HepG2 (cell line): ENCODE measurements at regions not wholly inside any gene's neighbourhood (a gene's known extent, or its start where the extent isn't known, plus 50 kb on each side); places are given as distances from the start of the nearest gene placed in this dataset.

Experiments
- AKAP8 ChIP-seq: sonication (generic); formaldehyde crosslinking; IDR thresholded peaks from 2 replicates; pipeline ENCODE4 v1.5.1; 2020; ENCODE audit warnings: mild to moderate bottlenecking, missing genetic modification reagents
- ATM ChIP-seq: fragments of 450-650 bp; IDR thresholded peaks from 2 replicates; pipeline ENCODE4 v1.7.1; 2017; ENCODE audit warnings: mild to moderate bottlenecking, borderline replicate concordance
- DMAP1 ChIP-seq: IDR thresholded peaks from 2 replicates; pipeline ENCODE4 v1.6.1; 2016
- FOXM1 ChIP-seq: sonication (generic); formaldehyde crosslinking; IDR thresholded peaks from 2 replicates; pipeline ENCODE4 v1.5.0; 2020; ENCODE audit warnings: missing genetic modification reagents
- HHEX ChIP-seq: IDR thresholded peaks from 2 replicates; pipeline ENCODE4 v1.6.1; 2016; ENCODE audit warnings: control low read depth
- HNRNPL ChIP-seq: fragments of 200-400 bp; formaldehyde crosslinking; IDR thresholded peaks from 2 replicates; pipeline ENCODE4 v1.6.1; 2017; ENCODE audit warnings: mild to moderate bottlenecking, low read depth, low read length
- IKZF1 ChIP-seq: fragments of 450-650 bp; IDR thresholded peaks from 2 replicates; pipeline ENCODE4 v1.7.1; 2016
- JARID2 ChIP-seq: sonication (generic); formaldehyde crosslinking; IDR thresholded peaks from 2 replicates; pipeline ENCODE4 v1.8.1; 2023; ENCODE audit warnings: missing genetic modification reagents, inconsistent platforms; ENCODE audit not compliant: insufficient replicate concordance
- KDM2A ChIP-seq: sonication (generic); formaldehyde crosslinking; IDR thresholded peaks from 2 replicates; pipeline ENCODE4 v1.4.0; 2020; ENCODE audit warnings: low read depth, missing genetic modification reagents, borderline replicate concordance
- KLF6 ChIP-seq: IDR thresholded peaks from 2 replicates; pipeline ENCODE4 v1.8.0; 2016; ENCODE audit warnings: missing biosample characterization, missing genetic modification reagents
- MED1 ChIP-seq: sonication (generic); formaldehyde crosslinking; IDR thresholded peaks from 2 replicates; pipeline ENCODE4 v1.4.0; 2020; ENCODE audit warnings: missing genetic modification reagents
- NFKBIZ ChIP-seq: IDR thresholded peaks from 2 replicates; pipeline ENCODE4 v1.6.1; 2018; ENCODE audit warnings: missing genetic modification reagents, missing compliant biosample characterization
- NR3C1 ChIP-seq: sonication (generic); formaldehyde crosslinking; IDR thresholded peaks from 2 replicates; pipeline ENCODE4 v1.4.0; 2020; ENCODE audit warnings: missing genetic modification reagents
- RARG ChIP-seq: sonication (generic); formaldehyde crosslinking; IDR thresholded peaks from 2 replicates; pipeline ENCODE4 v1.4.0; 2020; ENCODE audit warnings: low read depth, mild to moderate bottlenecking, missing genetic modification reagents
- RXRA ChIP-seq: sonication (generic); formaldehyde crosslinking; IDR thresholded peaks from 2 replicates; pipeline ENCODE4 v1.5.1; 2020; ENCODE audit warnings: missing genetic modification reagents
- SCMH1 ChIP-seq: sonication (generic); formaldehyde crosslinking; IDR thresholded peaks from 2 replicates; pipeline ENCODE4 v1.9.0; 2021; ENCODE audit warnings: missing genetic modification reagents, mild to moderate bottlenecking, borderline replicate concordance
- SIN3B ChIP-seq: fragments of 150-350 bp; IDR thresholded peaks from 2 replicates; pipeline ENCODE4 v1.6.1; 2014; ENCODE audit warnings: low read length
- SIX4 ChIP-seq: sonication (generic); formaldehyde crosslinking; IDR thresholded peaks from 2 replicates; pipeline ENCODE4 v1.4.0; 2020; ENCODE audit warnings: missing genetic modification reagents
- SMAD9 ChIP-seq: sonication (generic); formaldehyde crosslinking; IDR thresholded peaks from 2 replicates; pipeline ENCODE4 v1.5.1; 2020; ENCODE audit warnings: mild to moderate bottlenecking, missing genetic modification reagents
- ZEB1 ChIP-seq: IDR thresholded peaks from 2 replicates; pipeline ENCODE4 v1.6.1; 2012; ENCODE audit warnings: mild to moderate bottlenecking, low read depth, inconsistent platforms; ENCODE audit not compliant: insufficient replicate concordance
- ZKSCAN5 ChIP-seq: sonication (generic); formaldehyde crosslinking; IDR thresholded peaks from 2 replicates; pipeline ENCODE4 v1.5.1; 2020; ENCODE audit warnings: mild to moderate bottlenecking, missing genetic modification reagents
- ZNF326 ChIP-seq: sonication (generic); formaldehyde crosslinking; IDR thresholded peaks from 2 replicates; pipeline ENCODE4 v1.4.0; 2020; ENCODE audit warnings: missing genetic modification reagents, borderline replicate concordance
- ZNF878 ChIP-seq: sonication (generic); formaldehyde crosslinking; IDR thresholded peaks from 2 replicates; pipeline ENCODE4 v1.8.1; 2023; ENCODE audit warnings: mild to moderate bottlenecking, missing genetic modification reagents, moderate library complexity
- ZSCAN12 ChIP-seq: sonication (generic); formaldehyde crosslinking; IDR thresholded peaks from 2 replicates; pipeline ENCODE4 v1.9.0; 2021; ENCODE audit warnings: mild to moderate bottlenecking, missing genetic modification reagents
- TF ChIP-seq, protein P1 (sequence below): sonication (generic); formaldehyde crosslinking; IDR thresholded peaks from 2 replicates; pipeline ENCODE4 v1.4.0; 2020; ENCODE audit warnings: low read depth, mild to moderate bottlenecking, missing genetic modification reagents
- TF ChIP-seq, protein P2 (sequence below): sonication (generic); formaldehyde crosslinking; IDR thresholded peaks from 2 replicates; pipeline ENCODE4 v1.8.0; 2022; ENCODE audit warnings: missing genetic modification reagents, mild to moderate bottlenecking, borderline replicate concordance
- TF ChIP-seq, protein P3 (sequence below): sonication (generic); formaldehyde crosslinking; IDR thresholded peaks from 2 replicates; pipeline ENCODE4 v1.4.0; 2020; ENCODE audit warnings: missing genetic modification reagents, borderline replicate concordance
- TF ChIP-seq, protein P4 (sequence below): sonication (generic); formaldehyde crosslinking; IDR thresholded peaks from 2 replicates; pipeline ENCODE4 v1.8.1; 2023; ENCODE audit warnings: mild to moderate bottlenecking, missing genetic modification reagents, borderline replicate concordance

DNA sequence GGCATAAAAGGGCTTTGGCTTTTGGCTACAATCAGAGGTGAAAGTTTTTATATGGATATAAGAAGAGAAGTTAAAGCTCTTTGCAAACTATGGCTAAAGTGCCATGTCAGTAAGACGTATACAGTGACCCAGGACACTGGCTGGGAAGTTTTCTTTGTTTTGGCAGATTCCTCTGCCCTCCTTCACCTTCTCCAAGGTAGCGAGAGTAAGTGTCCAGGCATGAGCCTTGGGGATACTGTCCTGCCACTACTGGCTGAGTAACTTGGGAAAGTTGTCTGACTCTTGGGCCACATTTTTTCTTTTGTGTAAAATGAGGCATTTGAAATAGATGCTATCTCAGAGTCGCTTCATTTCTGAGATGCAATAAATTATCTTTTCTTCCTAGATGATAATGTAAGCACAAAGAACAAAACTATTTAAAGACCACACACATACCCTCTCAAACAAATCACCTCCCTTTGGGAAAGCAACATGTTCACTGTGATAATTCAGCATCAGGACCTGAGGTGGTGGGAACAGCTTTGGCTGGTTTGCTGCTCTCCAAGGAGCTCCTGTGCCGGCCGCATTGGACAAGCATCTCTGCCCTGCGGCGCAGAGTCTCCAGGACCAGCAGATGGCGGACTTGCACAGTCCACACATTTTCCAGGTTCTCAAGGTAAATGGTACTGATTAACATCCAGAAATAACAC, 106.3 kb downstream of the PTCSC3 start (continued):
- peak; percentile 82; the same call in 1 of the 2 replicates for TF ChIP-seq KLF6 (CRISPR knock-in tag)
- no peak for TF ChIP-seq HHEX (CRISPR knock-in tag)
- TF ChIP-seq ZEB1, result no peak
- no peak for TF ChIP-seq SCMH1 (CRISPR knock-in tag)
- TF ChIP-seq HNRNPL, result no peak
- TF ChIP-seq MED1 (CRISPR knock-in tag), result no peak
- peak; percentile 89 for TF ChIP-seq KDM2A (CRISPR knock-in tag)
- TF ChIP-seq, protein P1, sequence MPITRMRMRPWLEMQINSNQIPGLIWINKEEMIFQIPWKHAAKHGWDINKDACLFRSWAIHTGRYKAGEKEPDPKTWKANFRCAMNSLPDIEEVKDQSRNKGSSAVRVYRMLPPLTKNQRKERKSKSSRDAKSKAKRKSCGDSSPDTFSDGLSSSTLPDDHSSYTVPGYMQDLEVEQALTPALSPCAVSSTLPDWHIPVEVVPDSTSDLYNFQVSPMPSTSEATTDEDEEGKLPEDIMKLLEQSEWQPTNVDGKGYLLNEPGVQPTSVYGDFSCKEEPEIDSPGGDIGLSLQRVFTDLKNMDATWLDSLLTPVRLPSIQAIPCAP (CRISPR knock-in tag), result no peak
- TF ChIP-seq FOXM1 (CRISPR knock-in tag), result no peak
- TF ChIP-seq RARG (CRISPR knock-in tag), result no peak
- no peak for TF ChIP-seq NR3C1 (CRISPR knock-in tag)
- TF ChIP-seq ZSCAN12, result no peak
- TF ChIP-seq AKAP8 (CRISPR knock-in tag), result no peak
- TF ChIP-seq, protein P2, sequence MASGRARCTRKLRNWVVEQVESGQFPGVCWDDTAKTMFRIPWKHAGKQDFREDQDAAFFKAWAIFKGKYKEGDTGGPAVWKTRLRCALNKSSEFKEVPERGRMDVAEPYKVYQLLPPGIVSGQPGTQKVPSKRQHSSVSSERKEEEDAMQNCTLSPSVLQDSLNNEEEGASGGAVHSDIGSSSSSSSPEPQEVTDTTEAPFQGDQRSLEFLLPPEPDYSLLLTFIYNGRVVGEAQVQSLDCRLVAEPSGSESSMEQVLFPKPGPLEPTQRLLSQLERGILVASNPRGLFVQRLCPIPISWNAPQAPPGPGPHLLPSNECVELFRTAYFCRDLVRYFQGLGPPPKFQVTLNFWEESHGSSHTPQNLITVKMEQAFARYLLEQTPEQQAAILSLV, result no peak
- no peak for TF ChIP-seq ATM
- TF ChIP-seq, protein P3, sequence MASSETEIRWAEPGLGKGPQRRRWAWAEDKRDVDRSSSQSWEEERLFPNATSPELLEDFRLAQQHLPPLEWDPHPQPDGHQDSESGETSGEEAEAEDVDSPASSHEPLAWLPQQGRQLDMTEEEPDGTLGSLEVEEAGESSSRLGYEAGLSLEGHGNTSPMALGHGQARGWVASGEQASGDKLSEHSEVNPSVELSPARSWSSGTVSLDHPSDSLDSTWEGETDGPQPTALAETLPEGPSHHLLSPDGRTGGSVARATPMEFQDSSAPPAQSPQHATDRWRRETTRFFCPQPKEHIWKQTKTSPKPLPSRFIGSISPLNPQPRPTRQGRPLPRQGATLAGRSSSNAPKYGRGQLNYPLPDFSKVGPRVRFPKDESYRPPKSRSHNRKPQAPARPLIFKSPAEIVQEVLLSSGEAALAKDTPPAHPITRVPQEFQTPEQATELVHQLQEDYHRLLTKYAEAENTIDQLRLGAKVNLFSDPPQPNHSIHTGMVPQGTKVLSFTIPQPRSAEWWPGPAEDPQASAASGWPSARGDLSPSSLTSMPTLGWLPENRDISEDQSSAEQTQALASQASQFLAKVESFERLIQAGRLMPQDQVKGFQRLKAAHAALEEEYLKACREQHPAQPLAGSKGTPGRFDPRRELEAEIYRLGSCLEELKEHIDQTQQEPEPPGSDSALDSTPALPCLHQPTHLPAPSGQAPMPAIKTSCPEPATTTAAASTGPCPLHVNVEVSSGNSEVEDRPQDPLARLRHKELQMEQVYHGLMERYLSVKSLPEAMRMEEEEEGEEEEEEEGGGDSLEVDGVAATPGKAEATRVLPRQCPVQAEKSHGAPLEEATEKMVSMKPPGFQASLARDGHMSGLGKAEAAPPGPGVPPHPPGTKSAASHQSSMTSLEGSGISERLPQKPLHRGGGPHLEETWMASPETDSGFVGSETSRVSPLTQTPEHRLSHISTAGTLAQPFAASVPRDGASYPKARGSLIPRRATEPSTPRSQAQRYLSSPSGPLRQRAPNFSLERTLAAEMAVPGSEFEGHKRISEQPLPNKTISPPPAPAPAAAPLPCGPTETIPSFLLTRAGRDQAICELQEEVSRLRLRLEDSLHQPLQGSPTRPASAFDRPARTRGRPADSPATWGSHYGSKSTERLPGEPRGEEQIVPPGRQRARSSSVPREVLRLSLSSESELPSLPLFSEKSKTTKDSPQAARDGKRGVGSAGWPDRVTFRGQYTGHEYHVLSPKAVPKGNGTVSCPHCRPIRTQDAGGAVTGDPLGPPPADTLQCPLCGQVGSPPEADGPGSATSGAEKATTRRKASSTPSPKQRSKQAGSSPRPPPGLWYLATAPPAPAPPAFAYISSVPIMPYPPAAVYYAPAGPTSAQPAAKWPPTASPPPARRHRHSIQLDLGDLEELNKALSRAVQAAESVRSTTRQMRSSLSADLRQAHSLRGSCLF, result no peak
- TF ChIP-seq ZNF878 (CRISPR knock-in tag), result no peak
- peak; percentile 78 for TF ChIP-seq JARID2 (CRISPR knock-in tag)
- TF ChIP-seq, protein P4, sequence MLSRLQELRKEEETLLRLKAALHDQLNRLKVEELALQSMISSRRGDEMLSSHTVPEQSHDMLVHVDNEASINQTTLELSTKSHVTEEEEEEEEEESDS (CRISPR knock-in tag), result no peak
- TF ChIP-seq ZNF326, result no peak
- TF ChIP-seq SIN3B, result no peak
- TF ChIP-seq IKZF1, result no peak
- no peak for TF ChIP-seq NFKBIZ (CRISPR knock-in tag)
- no peak for TF ChIP-seq ZKSCAN5 (CRISPR knock-in tag)
- no peak for TF ChIP-seq RXRA
- no peak for TF ChIP-seq SMAD9
- no peak for TF ChIP-seq DMAP1 (CRISPR knock-in tag)
- no peak for TF ChIP-seq SIX4
